Lower lobe of right lung (tissue), 2 donors: ENCODE measurements at regions not wholly inside any gene's neighbourhood (a gene's known extent, or its start where the extent isn't known, plus 50 kb on each side); places are given as distances from the start of the nearest gene placed in this dataset.

Experiments used
- ATAC-seq, 2 donors: fragments of 200-7000 bp; cut with Tn5 transposase; one replicate each; pipeline ENCODE4 v1.9.1; 2020 to 2022; ENCODE audit warnings: mild to moderate bottlenecking in 2 of 2, moderate library complexity in 2 of 2
- DNase-seq: peaks from one replicate; pipeline ENCODE4 v3.0.0-alpha.2; 2020
- H3K27ac ChIP-seq: fragments of 200-600 bp; one replicate; pipeline ENCODE4 v1.8.0; 2022
- H3K27me3 ChIP-seq: fragments of 200-600 bp; one replicate; pipeline ENCODE4 v1.8.0; 2022; ENCODE audit warnings: low read depth
- H3K36me3 ChIP-seq: fragments of 200-600 bp; one replicate; pipeline ENCODE4 v1.8.0; 2022; ENCODE audit warnings: mild to moderate bottlenecking
- H3K4me1 ChIP-seq: fragments of 200-600 bp; one replicate; pipeline ENCODE4 v1.8.0; 2022
- H3K4me3 ChIP-seq: fragments of 200-600 bp; one replicate; pipeline ENCODE4 v1.8.0; 2022; ENCODE audit warnings: mild to moderate bottlenecking
- H3K9me3 ChIP-seq: fragments of 200-600 bp; one replicate; pipeline ENCODE4 v1.8.0; 2022
- CTCF ChIP-seq: fragments of 200-600 bp; IDR thresholded peaks from one replicate; pipeline ENCODE4 v1.8.0; 2022; ENCODE audit warnings: antibody characterized with exemption, mild to moderate bottlenecking
- intact Hi-C: fragments of 100-400 bp; cut with DNase I; formaldehyde crosslinking; loops from one replicate; pipeline ENCODE4 v1.11.0; 2022
- donor health status: DM: no; HTN: yes; CAD: no; lungs with severe emphysema.

DNA sequence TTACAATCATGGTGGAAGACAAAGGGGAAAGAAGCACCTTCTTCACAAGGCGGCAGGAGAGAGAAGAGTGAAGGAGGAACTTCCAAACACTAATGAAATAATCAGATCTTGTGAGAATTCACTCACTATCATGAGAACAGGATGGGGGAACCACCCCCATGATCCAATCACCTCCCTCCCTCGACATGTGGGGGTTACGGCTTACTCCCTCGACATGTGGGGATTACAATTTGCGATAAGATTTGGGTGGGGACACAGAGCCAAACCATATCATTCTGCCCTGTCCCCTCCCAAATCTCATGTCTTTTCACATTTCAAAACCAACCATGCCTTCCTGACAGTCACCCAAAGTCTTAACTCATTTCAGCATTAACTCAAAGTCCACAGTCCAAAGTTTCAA lies 88.7 kb upstream of the PGRMC2 start:
- TF ChIP-seq CTCF, result no peak
- Histone ChIP-seq H3K9me3 (no peaks in the 10 kb centered on the region), H3K36me3 (no peaks in the 10 kb centered on the region), H3K27ac (no peak overlapping the region), H3K4me3 (no peak overlapping the region), H3K27me3 (no peaks in the 10 kb centered on the region), H3K4me1 (peaks cover 5% of the 10 kb centered on the region)
- intact Hi-C loops, result no loop called here
- ATAC-seq (no peak), DNase-seq (no peak)

GRCh38 chr4:128373628-128374027 lies 86.0 kb upstream of the PGRMC2 start:
- no peak for DNase-seq
- Histone ChIP-seq H3K4me3 (no peak overlapping the region), H3K27ac (no peak overlapping the region), H3K36me3 (no peaks in the 10 kb centered on the region), H3K9me3 (no peaks in the 10 kb centered on the region), H3K27me3 (no peaks in the 10 kb centered on the region), H3K4me1 (peaks cover 8% of the 10 kb centered on the region)
- TF ChIP-seq CTCF, result no peak
- intact Hi-C loops, result no loop called here
- ATAC-seq, result no peak

DNA sequence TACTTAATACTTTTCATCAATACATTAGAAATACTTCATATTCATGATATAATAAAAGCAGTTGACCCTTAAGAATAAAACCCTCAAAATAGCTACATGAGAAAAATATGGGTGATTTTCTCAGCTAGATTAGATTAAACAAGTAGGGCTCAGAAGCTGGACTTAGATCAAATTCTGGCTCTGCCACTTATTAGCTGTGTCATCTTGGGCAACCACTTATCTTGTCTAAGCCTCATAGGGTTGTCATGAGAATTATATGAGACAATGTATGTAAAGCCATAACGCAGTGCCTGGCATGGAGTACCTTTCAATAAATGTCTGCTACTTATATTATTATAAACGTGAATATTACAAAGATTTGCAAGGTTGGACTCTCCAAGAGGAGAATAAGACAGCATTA lies 84.3 kb upstream of the PGRMC2 start:
- peaks cover 8% of the 10 kb centered on the region for H3K4me1 ChIP-seq
- H3K4me3 ChIP-seq, result no peak overlapping the region
- no peaks in the 10 kb centered on the region for H3K27me3 ChIP-seq
- intact Hi-C loops, result no loop called here
- no peak for TF ChIP-seq CTCF
- H3K27ac ChIP-seq, result no peak overlapping the region
- no peaks in the 10 kb centered on the region for H3K36me3 ChIP-seq
- no peaks in the 10 kb centered on the region for H3K9me3 ChIP-seq
- DNase-seq (no peak), ATAC-seq (no peak)

DNA sequence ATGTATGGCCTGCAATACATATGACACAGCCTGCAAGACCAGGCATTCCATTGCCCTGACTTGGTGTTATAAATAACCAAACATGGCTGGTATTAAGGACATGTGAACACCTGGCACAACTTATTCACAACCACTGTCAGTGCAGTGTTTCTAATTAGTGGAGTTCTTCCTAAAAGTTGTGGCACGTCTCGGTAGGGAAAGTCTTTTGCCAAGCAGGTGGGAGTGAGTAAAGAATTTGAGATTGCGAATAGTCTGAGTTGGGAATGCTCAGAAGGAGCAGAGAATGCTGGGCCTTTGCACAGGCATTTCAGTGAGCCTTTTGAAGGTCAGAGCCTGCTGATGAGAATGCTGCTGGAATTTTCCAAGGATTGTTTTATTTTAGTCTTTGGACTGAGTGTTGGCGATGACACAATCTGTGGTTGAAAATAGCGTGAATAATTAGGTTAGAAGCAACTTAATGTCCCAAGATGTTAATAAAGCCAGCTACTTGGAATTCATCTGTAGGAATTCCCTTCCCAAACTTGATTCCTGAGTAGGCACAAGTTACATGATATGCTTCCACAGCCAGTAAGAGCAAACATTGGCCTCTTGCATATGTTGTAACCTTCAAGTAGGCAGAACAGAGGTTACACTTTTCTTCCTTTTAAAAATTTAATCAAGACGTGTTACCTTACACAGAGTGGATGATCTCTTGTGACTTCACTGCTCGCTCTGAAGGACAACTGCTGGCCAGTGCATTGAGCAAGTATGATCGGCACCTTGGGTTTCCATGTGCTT lies 83.6 kb upstream of the PGRMC2 start:
- H3K4me1 ChIP-seq, result peaks cover 8% of the 10 kb centered on the region
- peak; percentile 61 to 68 for ATAC-seq
- no peak for TF ChIP-seq CTCF
- H3K9me3 ChIP-seq, result no peaks in the 10 kb centered on the region
- no peak overlapping the region for H3K27ac ChIP-seq
- H3K27me3 ChIP-seq, result no peaks in the 10 kb centered on the region
- intact Hi-C loops, result no loop called here
- no peak for DNase-seq
- no peaks in the 10 kb centered on the region for H3K36me3 ChIP-seq
- H3K4me3 ChIP-seq, result no peak overlapping the region

DNA sequence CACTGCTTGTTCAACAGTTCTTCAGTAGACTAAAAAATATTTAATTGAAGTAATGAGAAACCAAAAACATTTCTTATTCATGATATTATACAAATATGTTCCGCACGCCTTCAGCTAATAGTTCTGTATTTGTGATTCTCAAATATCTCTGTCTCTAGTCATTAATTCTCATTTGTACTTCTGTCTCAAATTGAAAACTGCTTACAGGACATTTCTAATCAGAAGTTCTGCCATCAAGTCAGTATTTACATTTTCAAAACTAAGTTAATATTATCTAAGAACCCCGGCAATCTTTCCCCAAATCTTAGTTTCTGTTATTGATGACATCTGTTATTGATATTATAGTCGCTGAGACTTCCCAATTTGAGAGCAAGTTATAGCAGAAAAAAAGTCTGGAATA lies 78.6 kb upstream of the PGRMC2 start:
- intact Hi-C loops, result no loop called here
- DNase-seq (no peak), ATAC-seq (no peak)
- TF ChIP-seq CTCF, result no peak
- no peak overlapping the region for H3K27ac ChIP-seq
- no peak overlapping the region for H3K4me3 ChIP-seq
- no peaks in the 10 kb centered on the region for H3K36me3 ChIP-seq
- H3K4me1 ChIP-seq, result peaks cover 1% of the 10 kb centered on the region
- H3K9me3 ChIP-seq, result no peaks in the 10 kb centered on the region
- no peaks in the 10 kb centered on the region for H3K27me3 ChIP-seq
